NCI-H1417 treated with DMSO at 0.1 percent for 48 hours (cell line): ENCODE measurements at regions not wholly inside any gene's neighbourhood (a gene's known extent, or its start where the extent isn't known, plus 50 kb on each side); places are given as distances from the start of the nearest gene placed in this dataset.

Source experiments
- DNase-seq: peaks from one replicate; lab custom pipeline; 2025; lab: John Stamatoyannopoulos, UW

- no peak for DNase-seq
Measured at GRCh38 chr5:126332326-126332725, 90.9 kb upstream of the GRAMD2B start.

- no peak for DNase-seq
Measured at GRCh38 chr5:126334760-126335159, 88.4 kb upstream of the GRAMD2B start.

GRCh38 chr5:126335886-126336285, 87.3 kb upstream of the GRAMD2B start:
- DNase-seq: no peak

GRCh38 chr5:126338635-126339034, 84.6 kb upstream of the GRAMD2B start:
- no peak for DNase-seq

GRCh38 chr5:126339215-126339805, 83.9 kb upstream of the GRAMD2B start:
- no peak for DNase-seq

- no peak for DNase-seq
Measured at GRCh38 chr5:126341906-126342630, 81.1 kb upstream of the GRAMD2B start.

GRCh38 chr5:126348855-126349635, 74.2 kb upstream of the GRAMD2B start:
- DNase-seq: no peak

GRCh38 chr5:126351153-126351552, 72.1 kb upstream of the GRAMD2B start:
- no peak for DNase-seq

- no peak for DNase-seq
Measured at GRCh38 chr5:126354012-126354857, 69.0 kb upstream of the GRAMD2B start.

- DNase-seq: no peak
Measured at GRCh38 chr5:126354858-126355731, 68.1 kb upstream of the GRAMD2B start.

GRCh38 chr5:126355940-126356339, 67.3 kb upstream of the GRAMD2B start:
- no peak for DNase-seq

- DNase-seq: no peak
Measured at GRCh38 chr5:126357585-126358342, 65.4 kb upstream of the GRAMD2B start.

- no peak for DNase-seq
Measured at GRCh38 chr5:126358525-126358924, 64.7 kb upstream of the GRAMD2B start.

GRCh38 chr5:126359884-126360283, 63.3 kb upstream of the GRAMD2B start:
- DNase-seq: no peak

- no peak for DNase-seq
Measured at GRCh38 chr5:126360467-126360866, 62.7 kb upstream of the GRAMD2B start.

GRCh38 chr5:126363658-126364057, 59.6 kb upstream of the GRAMD2B start:
- DNase-seq: no peak

- DNase-seq: no peak
Measured at GRCh38 chr5:126364206-126364902, 58.9 kb upstream of the GRAMD2B start.

- no peak for DNase-seq
Measured at GRCh38 chr5:126365446-126366198, 57.6 kb upstream of the GRAMD2B start.

- DNase-seq: no peak
Measured at GRCh38 chr5:126366199-126366560, 57.0 kb upstream of the GRAMD2B start.
